Fibroblast of pulmonary artery (primary cell): ENCODE measurements at regions not wholly inside any gene's neighbourhood (a gene's known extent, or its start where the extent isn't known, plus 50 kb on each side); places are given as distances from the start of the nearest gene placed in this dataset.

Source experiments
- DNase-seq: peaks from one replicate; pipeline ENCODE4 v3.0.0-alpha.2; 2010; ENCODE audit warnings: low read depth
- H3K4me3 ChIP-seq: replicated peaks from 2 replicates; pipeline ENCODE4 v1.5.1; 2011; ENCODE audit warnings: low read depth, mild to moderate bottlenecking, control low read depth, low read length, moderate library complexity
- TF ChIP-seq, protein P1 (sequence below): IDR thresholded peaks from 2 replicates; pipeline ENCODE4 v1.5.1; 2011; ENCODE audit warnings: mild to moderate bottlenecking, control low read depth, low read length, inconsistent platforms; ENCODE audit errors: missing control alignments

DNA sequence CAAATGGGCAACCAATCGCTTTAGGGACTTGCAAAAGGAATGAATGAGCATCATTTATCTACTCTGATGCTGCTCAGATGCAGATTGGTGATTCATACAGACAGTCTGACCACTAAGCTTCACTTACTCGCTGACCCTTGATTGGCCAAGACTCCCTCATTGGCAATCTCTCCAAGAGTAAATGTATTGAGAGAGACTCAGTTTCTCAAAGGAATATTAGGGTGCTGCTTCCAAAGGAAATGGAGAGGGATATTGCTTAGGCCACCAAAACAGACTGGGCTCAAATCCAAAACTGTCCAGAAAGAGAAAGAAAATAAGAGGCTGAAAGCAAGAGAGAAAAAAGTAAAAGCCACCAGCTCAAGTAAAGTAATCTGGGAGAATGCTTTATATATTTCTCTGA lies 785.2 kb downstream of the GALC start:
- TF ChIP-seq, protein P1, sequence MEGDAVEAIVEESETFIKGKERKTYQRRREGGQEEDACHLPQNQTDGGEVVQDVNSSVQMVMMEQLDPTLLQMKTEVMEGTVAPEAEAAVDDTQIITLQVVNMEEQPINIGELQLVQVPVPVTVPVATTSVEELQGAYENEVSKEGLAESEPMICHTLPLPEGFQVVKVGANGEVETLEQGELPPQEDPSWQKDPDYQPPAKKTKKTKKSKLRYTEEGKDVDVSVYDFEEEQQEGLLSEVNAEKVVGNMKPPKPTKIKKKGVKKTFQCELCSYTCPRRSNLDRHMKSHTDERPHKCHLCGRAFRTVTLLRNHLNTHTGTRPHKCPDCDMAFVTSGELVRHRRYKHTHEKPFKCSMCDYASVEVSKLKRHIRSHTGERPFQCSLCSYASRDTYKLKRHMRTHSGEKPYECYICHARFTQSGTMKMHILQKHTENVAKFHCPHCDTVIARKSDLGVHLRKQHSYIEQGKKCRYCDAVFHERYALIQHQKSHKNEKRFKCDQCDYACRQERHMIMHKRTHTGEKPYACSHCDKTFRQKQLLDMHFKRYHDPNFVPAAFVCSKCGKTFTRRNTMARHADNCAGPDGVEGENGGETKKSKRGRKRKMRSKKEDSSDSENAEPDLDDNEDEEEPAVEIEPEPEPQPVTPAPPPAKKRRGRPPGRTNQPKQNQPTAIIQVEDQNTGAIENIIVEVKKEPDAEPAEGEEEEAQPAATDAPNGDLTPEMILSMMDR: no peak
- DNase-seq: no peak
- no peak overlapping the region for H3K4me3 ChIP-seq

DNA sequence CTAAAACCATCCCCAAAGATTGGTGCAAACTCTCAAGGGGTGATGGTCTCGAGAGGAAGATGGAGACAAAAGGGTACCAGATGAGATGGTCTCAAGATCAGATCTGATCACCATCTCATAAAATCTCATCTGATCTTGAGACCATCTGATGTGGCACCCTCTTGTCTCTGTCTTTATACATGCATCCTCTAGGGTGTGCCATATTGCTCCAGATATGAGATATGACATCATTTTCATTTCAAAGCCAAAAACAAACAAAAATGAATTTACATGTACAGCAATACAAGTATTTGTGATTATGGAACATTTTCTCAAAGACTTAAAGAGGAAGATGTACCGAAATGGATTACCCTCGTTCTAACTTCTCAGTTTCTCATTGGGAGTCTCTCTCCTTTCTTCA lies 787.2 kb downstream of the GALC start:
- TF ChIP-seq, protein P1: no peak
- DNase-seq: no peak
- no peak overlapping the region for H3K4me3 ChIP-seq

DNA sequence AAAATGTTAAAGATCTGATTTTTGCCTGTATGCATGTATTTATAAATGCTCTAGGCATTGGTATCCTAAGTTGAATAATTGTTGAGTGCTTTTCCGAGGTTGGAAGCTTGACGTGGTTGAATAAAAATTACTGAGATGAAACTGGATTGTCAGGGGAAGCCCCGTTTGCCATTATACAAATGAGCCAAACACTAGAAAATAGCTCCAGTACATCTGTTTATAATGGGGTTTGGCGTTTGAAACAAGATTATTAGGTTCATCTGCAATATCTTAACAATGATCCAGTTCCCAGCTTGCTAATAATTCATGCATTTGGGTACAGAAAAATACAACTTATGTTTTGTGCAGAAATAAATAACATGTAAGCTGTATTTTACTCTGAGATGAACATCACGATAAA lies 789.6 kb downstream of the GALC start:
- DNase-seq: no peak
- H3K4me3 ChIP-seq: no peak overlapping the region
- TF ChIP-seq, protein P1: no peak

DNA sequence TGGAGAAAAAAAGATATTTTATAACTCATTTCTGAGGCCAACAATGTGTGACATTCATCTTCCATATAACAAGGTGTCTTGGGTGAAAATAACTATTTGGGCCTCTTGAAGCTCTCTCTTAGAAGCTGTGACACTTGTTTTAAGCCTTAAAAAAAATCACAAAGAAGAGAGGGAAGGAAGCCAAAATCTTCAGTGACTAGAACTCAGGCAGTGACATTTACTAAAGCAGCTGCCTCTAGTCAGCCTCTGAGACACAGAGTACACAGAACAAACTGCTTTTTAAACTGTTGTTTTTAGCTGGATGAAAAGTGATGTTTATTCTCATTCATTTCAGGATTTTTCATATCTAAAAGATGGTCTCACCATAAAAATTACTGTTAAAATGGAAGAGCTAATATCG lies 793.6 kb downstream of the GALC start:
- DNase-seq: no peak
- TF ChIP-seq, protein P1: no peak
- H3K4me3 ChIP-seq: no peak overlapping the region

DNA sequence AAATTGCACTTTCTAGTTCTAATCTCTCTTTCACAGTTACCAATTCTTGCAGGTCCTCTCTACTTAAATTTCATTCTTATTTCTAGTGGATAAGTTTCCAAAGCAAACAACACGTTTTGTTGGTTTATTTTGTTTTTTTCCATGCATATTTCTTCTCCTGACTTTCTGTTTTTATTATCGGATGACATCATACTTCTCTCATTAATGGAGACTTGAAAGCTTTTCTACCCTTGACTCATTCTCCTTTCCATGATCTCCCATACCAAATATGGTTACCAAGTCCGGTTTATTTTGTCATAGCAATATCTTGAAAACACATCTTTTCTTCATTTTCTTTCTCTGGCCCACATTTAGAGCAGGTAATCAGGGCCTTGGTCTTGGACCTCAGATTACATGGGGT lies 796.5 kb downstream of the GALC start:
- no peak for DNase-seq
- TF ChIP-seq, protein P1: no peak
- no peak overlapping the region for H3K4me3 ChIP-seq

DNA sequence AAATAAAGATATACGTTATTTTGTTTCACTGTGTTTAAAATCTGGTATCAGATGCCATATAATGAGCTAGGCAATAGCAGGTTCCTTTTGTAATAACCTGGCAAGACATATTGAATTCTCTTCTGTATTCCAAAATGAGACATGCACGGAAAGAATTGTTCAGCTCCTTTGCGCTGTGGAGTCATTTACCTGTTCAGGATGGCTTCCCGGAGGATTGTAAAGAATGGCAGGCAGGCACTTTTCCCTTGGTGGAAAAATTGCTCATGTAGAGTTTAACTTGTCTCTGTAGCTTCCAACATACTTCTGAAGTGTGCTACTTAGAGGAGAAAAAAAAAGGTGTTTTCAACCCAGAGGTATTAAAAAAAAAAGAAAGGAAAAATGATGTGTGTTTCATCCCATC lies 805.2 kb downstream of the GALC start:
- no peak overlapping the region for H3K4me3 ChIP-seq
- TF ChIP-seq, protein P1: no peak
- no peak for DNase-seq

DNA sequence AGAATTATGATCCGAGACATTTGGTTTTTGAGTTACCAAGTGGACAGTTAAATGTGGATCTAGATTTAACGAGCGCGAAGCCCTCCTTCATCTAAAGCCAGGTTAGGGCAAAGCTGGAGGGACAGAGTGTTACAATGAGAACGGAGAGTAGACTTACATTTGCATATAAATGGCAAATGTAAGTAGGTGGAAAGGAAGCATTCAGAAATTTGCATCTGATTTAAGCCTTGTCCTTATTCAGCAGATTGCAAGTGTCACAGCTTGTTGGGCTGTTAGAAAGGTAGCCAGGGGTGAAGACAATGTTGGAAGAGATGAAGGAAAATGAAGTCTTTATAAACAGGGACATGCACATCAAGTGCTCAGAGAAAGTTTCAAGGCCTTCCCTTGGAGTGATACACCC lies 806.2 kb downstream of the GALC start:
- no peak for DNase-seq
- TF ChIP-seq, protein P1: no peak
- H3K4me3 ChIP-seq: no peak overlapping the region
